ENCODE measurements at regions not wholly inside any gene's neighbourhood (a gene's known extent, or its start where the extent isn't known, plus 50 kb on each side); places are given as distances from the start of the nearest gene placed in this dataset.

GRCh38 chr10:58981846-58982245, 194.6 kb upstream of the PHYHIPL start:
- H3K27me3 Mint-ChIP-seq: peaks cover 0 to 16% (median 3%) of the 10 kb centered on the region in 5 donors
- no peaks in the 10 kb centered on the region for H3K36me3 Mint-ChIP-seq
- H3K4me3 Mint-ChIP-seq: no peak overlapping the region
- no peaks in the 10 kb centered on the region for H3K9me3 Mint-ChIP-seq
- POLR2A ChIA-PET: no interaction called here
- ATAC-seq: no peak
- no peak overlapping the region for H3K27ac Mint-ChIP-seq
- no peaks in the 10 kb centered on the region for H3K4me1 Mint-ChIP-seq
- DNase-seq: no peak

- Mint-ChIP-seq H3K27me3 (peaks cover 0 to 13% (median 3%) of the 10 kb centered on the region in 5 donors), H3K4me3 (no peak overlapping the region), H3K9me3 (peaks cover 0 to 2% (median 0%) of the 10 kb centered on the region in 9 donors), H3K4me1 (no peaks in the 10 kb centered on the region), H3K27ac (no peak overlapping the region), H3K36me3 (no peaks in the 10 kb centered on the region)
- no peak for DNase-seq
- ATAC-seq: no peak
- POLR2A ChIA-PET: no interaction called here
These were observed 193.8 kb upstream of the PHYHIPL start for GRCh38 chr10:58982470-58983239.

DNA sequence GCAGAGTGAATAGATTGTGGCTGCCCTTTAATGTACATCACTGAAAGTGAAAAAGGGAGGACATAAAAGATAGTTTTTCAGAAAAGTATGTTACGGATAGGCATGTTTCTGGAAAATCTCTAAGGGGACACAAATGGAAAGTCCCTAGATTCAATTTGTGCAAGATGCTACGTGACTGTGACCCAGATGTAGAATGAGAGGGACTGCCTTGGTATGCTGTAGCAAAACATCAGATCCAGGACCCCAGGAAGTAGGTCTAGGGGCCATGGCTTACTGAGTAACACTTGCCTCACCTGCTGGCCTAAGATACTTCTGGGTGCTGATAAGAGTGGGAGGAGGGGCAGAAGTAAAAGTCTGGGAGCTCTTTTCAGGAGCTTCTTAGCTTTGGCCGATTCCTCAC, 191.2 kb upstream of the PHYHIPL start:
- Mint-ChIP-seq H3K9me3 (peaks cover 0 to 14% (median 3%) of the 10 kb centered on the region in 9 donors), H3K36me3 (peaks cover 0 to 5% (median 0%) of the 10 kb centered on the region in 3 donors), H3K4me3 (no peak overlapping the region), H3K4me1 (no peaks in the 10 kb centered on the region), H3K27ac (peak overlapping the region in 1 of 10 donors; percentile 46), H3K27me3 (peaks cover 0 to 8% (median 3%) of the 10 kb centered on the region in 5 donors)
- no peak for ATAC-seq
- POLR2A ChIA-PET: no interaction called here
- no peak for DNase-seq

DNA sequence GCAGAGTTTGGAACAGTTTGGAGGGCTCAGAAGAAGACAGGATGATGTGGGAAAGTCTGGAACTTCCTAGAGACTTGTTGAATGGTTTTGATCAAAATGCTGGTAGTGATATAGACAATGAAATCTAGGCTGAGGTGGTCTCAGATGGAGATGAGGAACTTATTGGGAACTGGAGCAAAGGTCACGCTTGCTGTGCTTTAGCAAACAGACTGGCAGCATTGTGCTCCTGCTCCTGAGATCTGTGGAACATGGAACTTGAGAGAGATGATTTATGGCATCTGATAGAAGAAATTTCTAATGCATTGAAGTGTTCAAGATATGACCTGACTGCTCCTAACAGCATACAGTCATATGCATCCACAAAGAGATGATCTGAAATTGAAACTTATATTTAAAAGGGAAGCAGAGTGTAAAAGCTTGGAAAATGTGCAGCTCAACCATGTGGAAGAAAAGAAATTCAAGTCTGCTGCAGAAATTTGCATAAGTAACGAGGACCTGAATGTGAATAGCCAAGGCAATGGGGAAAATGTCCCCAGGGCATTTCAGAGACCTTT, 186.9 kb upstream of the PHYHIPL start:
- Mint-ChIP-seq H3K4me3 (no peak overlapping the region), H3K27me3 (peaks cover 0 to 4% (median 0%) of the 10 kb centered on the region in 5 donors), H3K9me3 (peaks cover 0 to 15% (median 5%) of the 10 kb centered on the region in 9 donors), H3K36me3 (peaks cover 0 to 5% (median 0%) of the 10 kb centered on the region in 3 donors), H3K27ac (no peak overlapping the region), H3K4me1 (no peaks in the 10 kb centered on the region)
- POLR2A ChIA-PET: no interaction called here
- DNase-seq: no peak
- no peak for ATAC-seq

- H3K4me3 Mint-ChIP-seq: no peak overlapping the region
- POLR2A ChIA-PET: no interaction called here
- peaks cover 0 to 7% (median 0%) of the 10 kb centered on the region in 5 donors for H3K27me3 Mint-ChIP-seq
- peaks cover 0 to 5% (median 0%) of the 10 kb centered on the region in 3 donors for H3K36me3 Mint-ChIP-seq
- DNase-seq (no peak), ATAC-seq (no peak)
- H3K9me3 Mint-ChIP-seq: peaks cover 0 to 15% (median 5%) of the 10 kb centered on the region in 9 donors
- no peak overlapping the region for H3K27ac Mint-ChIP-seq
- no peaks in the 10 kb centered on the region for H3K4me1 Mint-ChIP-seq
These were observed 185.8 kb upstream of the PHYHIPL start for GRCh38 chr10:58990693-58991092.

DNA sequence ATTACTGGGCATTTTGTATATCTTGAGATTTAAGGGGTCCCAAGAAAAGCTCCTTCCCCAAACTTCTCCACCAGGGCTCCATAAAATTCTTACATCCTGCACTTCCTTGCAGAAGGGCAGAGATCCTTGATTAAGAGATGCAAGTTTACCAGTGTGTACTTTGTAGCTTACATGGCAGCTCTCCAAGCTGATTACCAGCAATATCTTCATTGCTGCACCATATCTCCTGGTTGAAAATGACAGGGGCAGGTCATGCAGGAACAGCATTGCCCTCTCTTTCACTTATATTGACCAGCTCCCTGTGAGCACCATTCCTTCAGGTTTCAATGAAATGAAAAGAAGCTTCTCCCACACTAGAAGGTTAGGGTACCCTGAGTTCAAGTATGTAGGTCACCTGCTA, 184.6 kb upstream of the PHYHIPL start:
- Mint-ChIP-seq H3K4me3 (no peak overlapping the region), H3K27me3 (peaks cover 0 to 7% (median 0%) of the 10 kb centered on the region in 5 donors), H3K27ac (no peak overlapping the region), H3K9me3 (peaks cover 0 to 15% (median 5%) of the 10 kb centered on the region in 9 donors), H3K36me3 (peaks cover 0 to 5% (median 0%) of the 10 kb centered on the region in 3 donors), H3K4me1 (no peaks in the 10 kb centered on the region)
- ATAC-seq: no peak
- POLR2A ChIA-PET: no interaction called here
- no peak for DNase-seq

DNA sequence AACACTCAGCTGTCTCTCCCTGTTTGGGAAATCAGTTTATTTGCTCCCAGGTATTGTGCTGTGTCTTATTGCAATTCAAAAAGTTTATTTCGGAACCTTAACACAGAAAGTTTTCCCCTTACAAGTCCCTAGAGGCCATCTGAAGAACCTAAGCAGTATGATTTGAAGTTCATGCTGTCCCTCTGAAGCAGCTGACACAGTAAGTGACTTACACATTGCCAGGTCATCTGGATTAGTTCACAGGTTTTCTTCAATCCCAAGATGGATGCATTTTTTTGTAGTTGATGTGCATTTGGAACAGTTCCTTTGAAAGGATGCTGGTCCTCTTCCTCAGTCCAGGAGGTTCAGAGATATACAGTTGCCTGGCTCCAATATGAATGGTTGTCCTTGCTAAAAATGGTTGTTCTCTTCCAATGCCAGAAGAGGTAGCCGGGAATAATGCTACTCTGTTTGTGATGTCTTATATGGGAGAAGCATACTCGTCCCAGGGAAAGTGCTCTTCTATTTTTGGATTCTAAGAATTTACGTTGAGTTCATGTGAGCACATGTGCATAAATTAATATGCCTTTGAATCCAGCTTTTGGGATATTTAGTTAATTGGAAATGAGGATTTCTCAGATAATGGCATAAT, 183.5 kb upstream of the PHYHIPL start:
- Mint-ChIP-seq H3K4me3 (no peak overlapping the region), H3K27me3 (peaks cover 0 to 8% (median 0%) of the 10 kb centered on the region in 5 donors), H3K4me1 (no peaks in the 10 kb centered on the region), H3K9me3 (peaks cover 0 to 15% (median 5%) of the 10 kb centered on the region in 9 donors), H3K36me3 (peaks cover 0 to 5% (median 0%) of the 10 kb centered on the region in 3 donors), H3K27ac (no peak overlapping the region)
- ATAC-seq (no peak), DNase-seq (no peak)
- POLR2A ChIA-PET: no interaction called here

DNA sequence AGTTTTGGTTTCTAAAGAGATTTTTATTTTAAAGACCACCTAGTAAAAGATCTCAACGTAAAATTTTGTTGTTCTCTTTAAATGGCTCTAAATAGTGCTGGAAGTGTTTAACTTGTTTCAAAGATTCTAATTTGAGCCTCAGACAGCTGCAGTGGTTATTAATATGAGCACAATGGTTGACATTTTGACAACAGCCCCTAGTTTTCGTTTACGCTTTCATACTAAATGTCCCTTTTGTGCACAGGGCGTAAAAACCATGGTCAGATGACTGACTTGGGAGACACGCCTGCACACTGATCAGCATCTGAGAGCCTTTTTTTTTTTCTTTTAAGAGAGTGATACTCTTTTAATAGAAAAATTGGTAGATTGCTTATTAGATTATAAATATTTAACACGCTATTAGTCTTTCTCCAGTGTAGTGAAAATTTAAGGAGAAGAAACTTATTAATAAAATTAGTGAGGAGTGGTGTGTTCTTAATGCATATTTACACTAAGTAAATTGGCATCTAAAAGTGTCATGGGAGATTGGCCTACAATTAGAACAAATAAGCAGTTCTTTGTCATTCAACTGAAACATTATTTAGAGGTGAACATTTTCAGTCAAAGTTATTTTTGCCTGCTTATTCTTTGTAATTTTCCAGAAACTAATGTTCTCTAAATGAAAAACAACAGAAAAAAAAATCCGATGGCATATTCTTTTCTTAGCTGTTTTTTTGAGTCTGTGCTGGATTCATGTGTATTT, 182.8 kb upstream of the PHYHIPL start:
- ATAC-seq: no peak
- Mint-ChIP-seq H3K27ac (no peak overlapping the region), H3K4me1 (no peaks in the 10 kb centered on the region), H3K4me3 (no peak overlapping the region), H3K27me3 (peaks cover 0 to 7% (median 0%) of the 10 kb centered on the region in 5 donors), H3K9me3 (peaks cover 0 to 15% (median 5%) of the 10 kb centered on the region in 9 donors), H3K36me3 (peaks cover 0 to 5% (median 0%) of the 10 kb centered on the region in 3 donors)
- no peak for DNase-seq
- POLR2A ChIA-PET: no interaction called here

- no peak for ATAC-seq
- H3K36me3 Mint-ChIP-seq: peaks cover 0 to 3% (median 0%) of the 10 kb centered on the region in 3 donors
- peaks cover 0 to 12% (median 3%) of the 10 kb centered on the region in 9 donors for H3K9me3 Mint-ChIP-seq
- H3K27me3 Mint-ChIP-seq: peaks cover 0 to 7% (median 0%) of the 10 kb centered on the region in 5 donors
- DNase-seq: no peak
- no peak overlapping the region for H3K27ac Mint-ChIP-seq
- H3K4me3 Mint-ChIP-seq: no peak overlapping the region
- no peaks in the 10 kb centered on the region for H3K4me1 Mint-ChIP-seq
- POLR2A ChIA-PET: no interaction called here
These were observed 182.0 kb upstream of the PHYHIPL start for GRCh38 chr10:58994226-58995057.

DNA sequence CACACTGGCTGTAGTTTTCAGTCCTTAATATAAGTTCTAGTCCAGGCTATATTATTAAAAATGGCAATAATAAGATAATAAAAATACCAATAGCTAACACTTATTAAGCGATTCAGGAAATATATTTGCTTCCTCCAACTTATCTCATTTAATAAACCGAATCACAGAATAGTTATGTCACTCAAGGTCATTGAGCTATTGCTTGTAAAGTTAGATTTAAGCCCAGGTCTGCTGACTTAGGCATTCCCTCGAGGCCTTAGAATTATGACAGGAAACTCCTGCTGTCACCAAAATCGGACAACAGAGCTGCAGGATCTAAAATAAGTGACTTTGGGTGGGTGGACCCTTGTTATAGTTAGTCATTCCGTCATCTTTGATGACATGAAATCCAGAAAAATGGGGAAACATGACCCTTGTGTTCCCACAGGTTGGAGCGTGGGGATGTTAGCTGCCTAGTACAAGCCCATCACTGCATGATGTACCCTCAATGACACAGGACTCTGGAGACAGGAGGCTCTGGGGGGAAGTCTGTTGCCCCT, 181.3 kb upstream of the PHYHIPL start:
- Mint-ChIP-seq H3K27ac (no peak overlapping the region), H3K36me3 (no peaks in the 10 kb centered on the region), H3K4me1 (no peaks in the 10 kb centered on the region), H3K27me3 (peaks cover 0 to 7% (median 0%) of the 10 kb centered on the region in 5 donors), H3K9me3 (peaks cover 0 to 8% (median 0%) of the 10 kb centered on the region in 9 donors), H3K4me3 (no peak overlapping the region)
- ATAC-seq: no peak
- DNase-seq: no peak
- POLR2A ChIA-PET: no interaction called here

DNA sequence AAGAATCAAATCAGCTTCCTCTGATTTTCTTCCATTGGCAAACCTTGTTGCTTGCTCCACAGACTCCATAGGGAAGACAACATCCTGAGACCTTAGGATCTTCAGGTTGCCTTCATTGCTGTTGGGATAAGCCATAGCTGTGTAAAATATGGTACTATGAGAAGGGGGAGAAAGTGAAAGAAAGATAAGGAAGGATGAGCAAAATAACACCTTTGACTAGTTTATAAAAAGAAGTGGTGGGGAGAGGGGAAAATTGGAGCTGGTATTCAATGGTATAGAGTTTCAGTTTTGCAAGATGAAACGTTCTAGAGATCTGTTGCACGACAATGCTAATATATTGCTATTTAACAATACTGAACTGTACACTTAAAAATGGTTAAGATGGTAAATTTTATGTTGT, 180.4 kb upstream of the PHYHIPL start:
- H3K4me1 Mint-ChIP-seq: no peaks in the 10 kb centered on the region
- no peaks in the 10 kb centered on the region for H3K36me3 Mint-ChIP-seq
- H3K9me3 Mint-ChIP-seq: peaks cover 0 to 4% (median 0%) of the 10 kb centered on the region in 9 donors
- H3K27ac Mint-ChIP-seq: no peak overlapping the region
- H3K27me3 Mint-ChIP-seq: peaks cover 0 to 7% (median 0%) of the 10 kb centered on the region in 5 donors
- no peak for ATAC-seq
- POLR2A ChIA-PET: no interaction called here
- no peak overlapping the region for H3K4me3 Mint-ChIP-seq
- DNase-seq: no peak

DNA sequence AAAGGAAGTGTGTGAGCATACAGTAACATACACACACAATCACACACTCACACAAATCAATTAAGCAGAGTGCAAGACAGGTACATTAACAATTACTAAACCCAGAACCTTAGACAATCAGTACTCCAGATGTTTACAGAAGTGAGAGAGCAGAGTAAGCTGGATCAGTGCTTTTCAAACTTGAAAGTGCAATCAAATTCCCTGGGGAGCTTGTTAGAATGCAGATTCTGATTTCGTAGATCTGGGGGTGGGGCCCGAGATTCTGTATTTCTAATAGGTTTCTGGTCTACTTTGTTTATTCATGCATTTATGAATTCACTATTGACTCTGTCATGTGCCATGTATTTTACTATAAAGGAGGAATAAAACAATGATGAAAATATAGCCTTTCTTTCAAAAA, 179.6 kb upstream of the PHYHIPL start:
- ATAC-seq (no peak), DNase-seq (no peak)
- POLR2A ChIA-PET: no interaction called here
- H3K36me3 Mint-ChIP-seq: no peaks in the 10 kb centered on the region
- H3K27me3 Mint-ChIP-seq: peaks cover 0 to 7% (median 0%) of the 10 kb centered on the region in 5 donors
- no peak overlapping the region for H3K4me3 Mint-ChIP-seq
- no peak overlapping the region for H3K27ac Mint-ChIP-seq
- H3K4me1 Mint-ChIP-seq: no peaks in the 10 kb centered on the region
- H3K9me3 Mint-ChIP-seq: no peaks in the 10 kb centered on the region
